Ovary (tissue), 3 donors: ENCODE measurements at regions not wholly inside any gene's neighbourhood (a gene's known extent, or its start where the extent isn't known, plus 50 kb on each side); places are given as distances from the start of the nearest gene placed in this dataset.

Experiments
- CTCF ChIP-seq, 3 donors: fragments of 450-650 bp in 2 of 3; fragments of 200-600 bp in 1 of 3; IDR thresholded peaks; one replicate each; pipeline versions ENCODE4 v1.5.1 to v1.8.0; 2016 to 2022; ENCODE audit warnings: antibody characterized with exemption in 3 of 3, mild to moderate bottlenecking in 1 of 3
- EP300 ChIP-seq: sonication (generic); formaldehyde crosslinking; IDR thresholded peaks from one replicate; pipeline ENCODE4 v1.6.1; 2017; ENCODE audit warnings: antibody characterized with exemption
- donor health status: DM: no; HTN: no; CAD: no.

GRCh38 chr6:117206944-117207687, 58.2 kb upstream of the VGLL2 start:
- TF ChIP-seq EP300, result no peak
- no peak for TF ChIP-seq CTCF (IDR thresholded peaks at IDR 0.05)
